ENCODE measurements at regions not wholly inside any gene's neighbourhood (a gene's known extent, or its start where the extent isn't known, plus 50 kb on each side); places are given as distances from the start of the nearest gene placed in this dataset.

- no peak for DNase-seq (ENCODE audit: low spot score)
Observed at GRCh38 chr10:111515706-111516105, 438.9 kb downstream of the ADRA2A start.

- no peak for DNase-seq (ENCODE audit: low spot score)
Observed at GRCh38 chr10:111516144-111516543, 439.3 kb downstream of the ADRA2A start.

- DNase-seq (ENCODE audit: low spot score) = no peak
Observed at GRCh38 chr10:111522141-111522540, 445.3 kb downstream of the ADRA2A start.

- no peak for DNase-seq (ENCODE audit: low spot score)
Observed at GRCh38 chr10:111522551-111522950, 445.7 kb downstream of the ADRA2A start.

- no peak for DNase-seq (ENCODE audit: low spot score)
Observed at GRCh38 chr10:111523016-111523415, 446.2 kb downstream of the ADRA2A start.

- DNase-seq (ENCODE audit: low spot score) = no peak
Observed at GRCh38 chr10:111524134-111524533, 447.3 kb downstream of the ADRA2A start.

GRCh38 chr10:111525696-111526095 lies 448.9 kb downstream of the ADRA2A start:
- DNase-seq (ENCODE audit: low spot score) = no peak

- no peak for DNase-seq (ENCODE audit: low spot score)
Observed at GRCh38 chr10:111531690-111532089, 454.9 kb downstream of the ADRA2A start.

- DNase-seq (ENCODE audit: low spot score) = no peak
Observed at GRCh38 chr10:111532139-111532538, 455.3 kb downstream of the ADRA2A start.

- DNase-seq (ENCODE audit: low spot score) = no peak
Observed at GRCh38 chr10:111539246-111539645, 462.4 kb downstream of the ADRA2A start.

- no peak for DNase-seq (ENCODE audit: low spot score)
Observed at GRCh38 chr10:111543854-111544253, 467.0 kb downstream of the ADRA2A start.

- DNase-seq (ENCODE audit: low spot score) = no peak
Observed at GRCh38 chr10:111545861-111546605, 469.2 kb downstream of the ADRA2A start.

GRCh38 chr10:111548084-111548726 lies 471.4 kb downstream of the ADRA2A start:
- DNase-seq (ENCODE audit: low spot score) = no peak

GRCh38 chr10:111551001-111551400 lies 474.2 kb downstream of the ADRA2A start:
- DNase-seq (ENCODE audit: low spot score) = no peak

GRCh38 chr10:111556666-111557065 lies 479.8 kb downstream of the ADRA2A start:
- DNase-seq (ENCODE audit: low spot score) = no peak

- DNase-seq (ENCODE audit: low spot score) = no peak
Observed at GRCh38 chr10:111558211-111558610, 481.4 kb downstream of the ADRA2A start.

- no peak for DNase-seq (ENCODE audit: low spot score)
Observed at GRCh38 chr10:111560027-111560426, 483.2 kb downstream of the ADRA2A start.

- DNase-seq (ENCODE audit: low spot score) = no peak
Observed at GRCh38 chr10:111561124-111561523, 484.3 kb downstream of the ADRA2A start.

- DNase-seq (ENCODE audit: low spot score) = no peak
Observed at GRCh38 chr10:111565542-111565941, 488.7 kb downstream of the ADRA2A start.

- DNase-seq (ENCODE audit: low spot score) = no peak
Observed at GRCh38 chr10:111578076-111578475, 501.2 kb downstream of the ADRA2A start.

GRCh38 chr10:111579473-111579872 lies 502.6 kb downstream of the ADRA2A start:
- no peak for DNase-seq (ENCODE audit: low spot score)

- no peak for DNase-seq (ENCODE audit: low spot score)
Observed at GRCh38 chr10:111590703-111591102, 513.9 kb downstream of the ADRA2A start.

GRCh38 chr10:111593578-111593977 lies 516.7 kb downstream of the ADRA2A start:
- DNase-seq (ENCODE audit: low spot score) = no peak

- DNase-seq (ENCODE audit: low spot score) = no peak
Observed at GRCh38 chr10:111595173-111595572, 518.3 kb downstream of the ADRA2A start.

All from ecto neural progenitor cell (in vitro differentiated cells).